Activated naive CD4-positive, alpha-beta T cell treated with anti-CD3 and anti-CD28 coated beads, Interleukin-2, amount 50 U/mL, for 16 hours (primary cell): ENCODE measurements at regions not wholly inside any gene's neighbourhood (a gene's known extent, or its start where the extent isn't known, plus 50 kb on each side); places are given as distances from the start of the nearest gene placed in this dataset.

Experiments used
- DNase-seq: peaks from one replicate; pipeline ENCODE4 v3.0.0-alpha.2; 2020

DNA sequence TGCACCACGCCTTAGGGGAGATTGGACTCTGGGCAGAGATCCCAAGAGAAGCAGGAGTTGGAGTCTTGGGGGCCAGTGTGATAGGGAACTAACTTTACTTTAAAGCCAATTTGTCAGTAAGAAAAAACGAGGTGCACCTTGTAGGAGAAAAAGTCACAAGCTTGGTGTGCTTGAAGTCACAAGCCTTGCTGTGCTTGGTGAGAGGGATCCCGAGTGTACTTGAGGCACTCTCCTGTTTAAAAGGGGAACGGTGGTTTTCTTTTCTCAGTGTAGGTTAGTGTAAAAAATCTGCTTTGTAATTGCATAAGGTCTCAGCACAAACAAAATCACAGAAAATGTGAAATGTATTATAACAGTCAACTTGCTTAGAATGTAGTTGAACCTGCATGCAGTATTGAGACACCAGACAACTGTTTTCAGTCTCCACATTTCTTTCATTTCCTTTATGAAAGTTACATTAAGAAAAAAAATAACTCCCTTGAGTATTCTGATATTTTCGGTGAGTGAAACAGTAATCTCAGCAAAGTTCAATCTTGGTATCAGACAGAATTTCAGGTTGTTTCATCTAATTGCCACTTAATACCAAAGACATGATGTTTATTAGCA lies 111.1 kb upstream of the DUSP22 start:
- no peak for DNase-seq

DNA sequence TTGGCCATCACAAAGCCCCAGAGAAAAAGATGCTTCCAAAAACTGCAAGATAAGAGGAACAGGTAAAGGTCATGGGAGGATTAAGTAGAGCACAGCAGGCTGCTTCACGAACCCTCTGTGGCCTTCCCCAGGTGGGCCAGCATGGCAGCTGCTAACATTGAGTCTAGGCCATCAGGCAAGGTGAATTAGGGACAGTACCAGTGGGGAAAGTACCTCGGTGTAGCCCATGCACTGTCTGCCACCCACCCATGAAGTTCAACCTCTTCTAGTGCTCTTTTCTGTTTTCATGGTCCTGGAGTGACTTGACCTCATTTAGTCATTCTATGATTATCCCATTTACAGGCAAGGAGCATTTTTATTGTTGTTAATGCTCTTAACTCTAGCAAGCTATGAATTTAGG lies 108.6 kb upstream of the DUSP22 start:
- DNase-seq: no peak

- DNase-seq: no peak
Observed at GRCh38 chr6:184161-184700, 108.1 kb upstream of the DUSP22 start.

DNA sequence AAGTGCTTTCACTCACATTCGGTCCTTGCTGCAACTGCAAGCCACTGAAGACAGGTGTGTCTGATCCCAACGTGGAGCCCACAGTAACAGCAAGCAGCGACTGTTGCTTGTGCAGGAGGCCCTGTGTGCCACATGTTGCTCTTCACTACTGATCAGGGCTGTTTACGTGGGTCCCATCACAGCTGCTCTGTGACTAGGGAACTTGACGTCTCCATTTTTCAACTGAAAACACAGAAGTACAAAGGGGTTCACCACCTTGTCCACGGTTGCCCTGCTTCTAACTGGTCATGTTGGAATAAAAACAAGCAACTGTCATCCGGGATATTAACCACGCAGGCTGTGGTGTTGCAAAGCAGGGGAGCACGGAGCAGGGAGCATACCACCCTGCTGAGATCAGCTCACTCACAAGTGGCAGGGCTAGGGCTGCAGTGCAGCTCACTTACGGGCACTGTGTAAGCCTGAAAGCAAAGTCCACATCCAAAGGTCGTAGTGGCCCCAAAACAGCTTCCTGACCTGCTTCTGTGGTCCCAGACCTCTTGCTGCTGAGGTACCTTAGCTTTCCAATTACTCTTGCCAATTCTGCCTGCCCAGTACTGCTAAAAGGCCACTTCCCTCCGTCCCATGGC lies 105.8 kb upstream of the DUSP22 start:
- no peak for DNase-seq

DNA sequence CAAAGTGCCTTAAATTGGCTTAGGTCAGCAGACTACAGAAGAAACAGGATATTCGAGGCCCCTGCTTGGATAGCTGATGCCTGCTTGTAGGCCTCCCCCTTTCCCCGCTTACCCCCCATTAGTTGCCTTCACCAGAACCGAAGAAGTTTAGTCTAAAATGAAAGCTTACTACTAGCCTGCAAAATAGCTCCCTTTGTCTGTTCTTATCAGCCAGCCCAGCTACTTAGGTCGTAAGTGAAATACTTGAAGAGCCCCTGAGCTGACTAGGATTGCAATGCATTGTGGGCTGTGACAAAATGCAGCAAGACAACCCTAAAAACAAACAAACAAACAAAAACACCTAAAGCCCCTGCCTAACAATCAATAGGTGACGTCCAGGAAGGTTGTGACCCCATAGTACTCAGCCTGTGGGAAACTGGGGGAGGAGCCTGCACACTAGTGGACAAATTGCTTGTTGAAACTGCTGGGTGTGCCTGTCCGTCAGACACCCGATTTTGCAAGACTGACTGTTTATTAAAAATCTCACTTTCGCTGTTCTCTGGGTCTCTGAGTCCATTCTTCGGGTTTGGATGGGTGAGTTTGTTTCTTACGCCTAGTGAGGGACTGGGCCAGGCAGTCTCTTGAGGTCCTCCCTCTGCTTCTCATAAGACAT lies 105.0 kb upstream of the DUSP22 start:
- DNase-seq: no peak

- peak; percentile 77 for DNase-seq
Observed at GRCh38 chr6:188821-189655, 103.2 kb upstream of the DUSP22 start.

DNA sequence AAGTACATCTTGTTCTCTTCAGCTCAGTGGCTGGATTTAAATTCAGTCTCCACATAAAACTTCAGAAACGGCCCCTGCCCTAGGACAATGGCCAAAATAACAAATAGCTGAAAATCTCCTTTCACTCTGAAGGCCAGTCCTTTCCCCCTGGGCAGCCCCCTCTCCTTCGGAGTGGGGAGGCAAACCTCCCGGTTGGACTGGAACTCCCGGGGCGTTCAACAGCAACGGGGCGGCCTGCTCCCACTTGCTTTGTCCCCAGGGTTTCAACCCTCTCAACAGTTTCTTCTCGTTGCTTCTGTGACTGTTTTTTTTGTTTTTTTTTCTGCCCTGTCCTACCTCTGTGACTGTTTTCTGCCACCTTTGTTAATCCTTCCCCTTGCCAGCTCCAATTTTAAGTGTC lies 102.6 kb upstream of the DUSP22 start:
- no peak for DNase-seq

DNA sequence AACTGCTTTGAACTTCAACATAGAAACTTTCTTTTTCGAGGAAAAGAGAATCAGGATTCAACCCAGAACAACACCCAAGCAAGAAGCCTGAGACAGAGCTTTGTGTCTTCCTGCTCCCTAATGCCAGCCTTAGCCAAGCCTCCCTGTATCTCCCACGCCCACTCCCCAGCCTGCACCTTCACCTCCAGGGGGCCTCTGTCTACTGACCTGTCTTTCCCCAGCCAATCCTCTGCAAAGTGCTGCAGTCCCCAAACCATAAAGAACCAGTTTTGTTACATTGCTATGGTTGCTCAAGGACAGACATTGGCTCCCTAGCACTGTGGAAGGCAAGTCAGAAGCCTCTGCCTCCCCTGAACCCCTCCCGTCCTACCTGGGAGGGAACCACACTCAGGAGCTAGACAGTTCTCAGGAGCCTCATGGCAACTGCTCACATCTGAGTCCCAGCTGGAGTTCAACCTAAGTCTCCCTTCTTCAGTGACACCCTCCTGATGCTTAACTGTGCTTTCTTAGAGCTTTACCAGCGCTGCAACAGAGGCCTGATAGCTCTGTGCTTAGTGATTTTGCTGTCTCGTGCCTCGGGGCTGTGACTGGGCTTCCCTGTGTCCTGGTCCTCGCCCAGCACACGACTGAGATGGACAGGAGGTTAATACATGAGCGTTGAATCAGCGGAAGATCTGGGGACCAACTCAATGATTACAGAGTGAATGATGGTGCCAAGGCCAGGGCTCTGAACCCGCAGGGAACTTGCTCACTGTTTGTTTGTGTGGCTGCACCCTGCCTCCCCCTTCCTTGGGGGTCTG lies 101.5 kb upstream of the DUSP22 start:
- DNase-seq: no peak

GRCh38 chr6:191487-192312 lies 100.6 kb upstream of the DUSP22 start:
- no peak for DNase-seq

- DNase-seq: no peak
Observed at GRCh38 chr6:192313-192664, 100.0 kb upstream of the DUSP22 start.

GRCh38 chr6:193180-193579 lies 99.1 kb upstream of the DUSP22 start:
- DNase-seq: no peak

GRCh38 chr6:193773-194310 lies 98.4 kb upstream of the DUSP22 start:
- peak; percentile 48 for DNase-seq

DNA sequence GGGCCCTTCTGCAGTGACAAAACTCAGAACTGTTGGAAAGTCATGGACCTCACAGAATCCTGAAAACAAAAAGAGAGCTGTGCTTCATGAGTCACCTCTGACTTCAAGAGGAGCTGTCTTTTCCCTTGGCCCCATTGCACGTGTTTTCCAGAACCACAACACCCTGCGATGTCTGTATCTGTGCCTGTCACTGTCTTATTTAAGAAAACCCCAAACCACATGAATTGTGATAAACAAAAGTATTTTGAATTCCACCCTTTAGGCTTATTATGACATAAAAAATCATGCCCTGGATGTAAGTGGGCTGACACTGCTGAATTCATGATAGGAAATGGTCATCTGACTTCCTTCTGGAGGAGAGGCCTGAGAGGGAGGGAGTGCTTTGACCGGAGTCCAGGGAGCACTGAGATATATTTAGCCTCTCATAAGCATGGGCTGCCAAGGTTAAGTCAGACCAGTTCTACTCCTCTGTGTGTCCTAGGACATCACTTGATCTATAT lies 96.4 kb upstream of the DUSP22 start:
- peak; percentile 65 for DNase-seq

DNA sequence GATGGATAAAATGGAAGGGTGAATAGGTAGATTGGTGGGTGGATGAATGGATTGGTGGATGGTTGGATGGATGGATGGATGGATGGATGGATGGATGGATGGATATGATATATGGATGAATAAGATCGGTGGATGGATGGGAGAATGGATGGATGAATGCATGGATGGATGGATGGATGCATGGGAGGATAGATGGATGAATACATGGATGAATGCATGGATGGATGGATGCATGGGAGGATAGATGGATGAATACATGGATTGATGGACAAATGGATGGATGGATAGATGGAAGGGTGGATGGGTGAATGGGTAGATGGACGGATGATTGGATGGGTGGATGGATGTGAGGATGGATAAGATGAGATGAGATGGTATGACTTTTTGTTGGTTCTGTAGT lies 95.7 kb upstream of the DUSP22 start:
- no peak for DNase-seq

GRCh38 chr6:203661-204060 lies 88.6 kb upstream of the DUSP22 start:
- no peak for DNase-seq

GRCh38 chr6:206264-206663 lies 86.0 kb upstream of the DUSP22 start:
- no peak for DNase-seq

DNA sequence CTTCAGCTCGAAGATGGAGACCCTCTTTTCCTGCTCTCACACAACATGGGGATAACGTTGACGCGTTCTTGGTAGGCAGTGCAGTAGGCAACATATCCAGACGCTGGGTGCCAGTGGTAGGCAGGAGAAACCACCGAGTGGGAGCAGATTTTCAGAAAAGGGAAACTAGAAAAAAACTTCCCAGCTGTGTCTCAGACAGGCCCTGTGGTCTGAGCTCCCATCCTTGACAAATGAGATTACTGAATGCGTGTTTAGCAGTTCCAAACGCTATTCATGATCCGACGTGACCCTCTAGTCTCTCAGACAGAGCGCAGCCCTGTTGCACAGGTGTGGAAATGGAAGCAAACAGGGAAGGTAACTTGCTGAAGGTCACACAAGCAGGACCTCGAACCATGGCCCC lies 83.9 kb upstream of the DUSP22 start:
- DNase-seq: no peak

GRCh38 chr6:208938-209337 lies 83.3 kb upstream of the DUSP22 start:
- no peak for DNase-seq

GRCh38 chr6:209432-210103 lies 82.7 kb upstream of the DUSP22 start:
- peak; percentile 58 for DNase-seq

- no peak for DNase-seq
Observed at GRCh38 chr6:210104-210456, 82.2 kb upstream of the DUSP22 start.
